ENCODE measurements at regions not wholly inside any gene's neighbourhood (a gene's known extent, or its start where the extent isn't known, plus 50 kb on each side); places are given as distances from the start of the nearest gene placed in this dataset.
"Not testable (repeated sequence)": the region's sequence is repeated elsewhere in the genome, so short reads cannot be mapped to it uniquely, and the experiment has no call there.

DNA sequence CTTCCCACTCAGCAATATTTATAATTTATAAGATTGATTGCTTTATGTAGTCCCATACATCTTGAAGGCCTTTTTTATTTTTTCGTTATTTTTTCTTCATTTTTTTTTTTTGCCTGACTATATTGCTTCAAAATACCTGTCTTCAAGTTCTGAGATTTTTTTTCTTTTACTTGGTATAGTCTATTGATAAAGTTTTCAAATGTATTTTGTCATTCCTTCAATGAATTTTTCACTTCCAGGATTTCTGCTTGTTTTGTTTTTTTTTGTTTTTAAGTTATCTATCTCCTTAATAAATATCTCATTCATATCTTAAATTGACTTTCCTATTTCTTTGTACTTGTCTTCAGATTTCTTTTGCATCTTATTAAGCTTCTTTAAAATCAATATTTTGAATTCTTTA lies 905.6 kb upstream of the CDH6 start:
- DNase-seq (ENCODE audit: extremely low read depth, low read depth, low spot score): no peak

DNA sequence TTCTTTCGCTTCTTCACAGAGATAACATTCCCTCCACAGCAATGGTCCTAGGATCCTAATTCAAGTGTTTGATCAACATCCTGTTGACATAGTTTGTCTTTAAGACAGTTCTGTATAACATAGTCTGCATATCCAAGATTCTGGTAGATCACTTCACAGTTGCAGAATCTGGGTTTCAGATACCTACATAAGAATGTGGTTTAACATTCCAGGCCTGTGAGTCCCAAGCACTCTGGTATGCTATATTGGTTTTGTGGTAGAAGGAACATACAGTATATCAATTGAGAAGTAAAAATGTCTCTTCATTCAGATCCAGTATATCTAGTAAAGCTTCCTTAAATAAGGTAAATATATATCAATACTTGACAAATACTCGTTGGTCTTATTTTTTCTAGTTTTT lies 914.2 kb upstream of the CDH6 start:
- DNase-seq (ENCODE audit: extremely low read depth, low read depth, low spot score): no peak

DNA sequence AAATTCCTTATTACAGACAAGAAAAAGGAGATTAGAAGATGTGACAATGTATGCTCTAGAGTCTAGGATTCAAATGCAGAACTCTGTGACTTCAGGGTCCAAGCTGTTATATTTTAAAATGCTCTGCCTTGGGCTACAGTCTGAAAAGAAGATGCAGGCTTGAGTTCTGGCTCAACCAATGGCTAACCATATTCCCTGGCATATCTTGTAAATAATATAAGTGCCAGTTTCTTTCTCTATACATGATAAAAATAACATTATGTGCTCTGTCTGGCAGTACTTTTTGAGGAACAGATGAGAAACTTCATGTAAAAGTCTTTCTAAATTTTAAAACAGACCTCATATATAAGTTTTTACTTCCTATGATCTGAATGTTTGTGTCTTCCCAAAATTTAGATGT lies 926.5 kb upstream of the CDH6 start:
- DNase-seq (ENCODE audit: extremely low read depth, low read depth, low spot score): no peak

DNA sequence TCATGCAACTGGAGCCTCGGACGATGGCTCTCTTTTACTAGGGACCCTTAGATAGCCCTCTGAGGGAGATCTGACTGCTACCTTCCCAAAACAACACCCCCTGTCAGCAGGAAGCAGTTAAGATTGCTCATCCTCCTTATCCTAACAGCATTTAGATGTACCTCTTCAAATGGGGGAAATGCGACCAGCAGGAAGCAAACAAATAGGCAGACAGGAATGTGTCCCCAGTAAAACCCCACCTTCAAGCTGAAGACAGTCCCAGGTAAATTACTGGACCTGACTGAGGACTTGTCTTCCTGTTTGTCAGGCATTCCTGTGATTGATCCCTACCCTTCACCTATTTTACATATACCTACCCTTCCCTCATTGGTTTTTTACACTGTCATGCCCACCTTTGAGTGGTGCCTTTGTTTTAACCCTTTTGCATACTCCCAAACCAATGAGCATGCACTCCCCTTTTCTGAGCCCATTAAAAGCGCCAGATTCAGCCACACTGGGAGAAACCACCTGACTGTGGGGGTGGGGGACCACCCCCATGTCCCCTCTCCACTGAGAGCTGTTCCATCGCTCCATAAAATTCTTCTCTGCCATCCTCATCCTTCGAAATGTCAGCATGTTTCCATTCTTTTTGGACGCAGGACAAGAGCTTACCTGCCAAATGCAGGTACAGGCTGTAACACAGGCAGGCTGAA lies 954.0 kb upstream of the CDH6 start:
- no peak for DNase-seq (ENCODE audit: extremely low read depth, low read depth, low spot score)

DNA sequence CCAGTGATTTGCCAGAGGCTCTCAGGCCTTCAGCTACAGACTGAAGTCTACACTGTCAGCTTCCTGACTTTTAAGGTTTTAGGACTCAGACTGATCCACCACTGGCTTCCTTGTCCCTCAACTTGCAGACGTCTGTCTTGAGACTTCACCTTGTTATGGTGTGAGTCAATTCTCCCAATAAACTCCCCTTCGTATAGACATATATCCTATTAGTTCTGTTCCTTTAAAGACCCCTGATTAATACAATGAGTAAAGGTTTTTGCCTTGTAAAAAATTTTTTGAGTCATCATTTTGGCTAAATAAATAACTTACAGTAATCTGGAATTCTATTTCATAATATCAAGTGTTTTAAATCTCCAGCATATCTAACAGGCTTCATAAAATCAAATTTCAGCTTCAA lies 956.3 kb upstream of the CDH6 start:
- DNase-seq (ENCODE audit: extremely low read depth, low read depth, low spot score): no peak

DNA sequence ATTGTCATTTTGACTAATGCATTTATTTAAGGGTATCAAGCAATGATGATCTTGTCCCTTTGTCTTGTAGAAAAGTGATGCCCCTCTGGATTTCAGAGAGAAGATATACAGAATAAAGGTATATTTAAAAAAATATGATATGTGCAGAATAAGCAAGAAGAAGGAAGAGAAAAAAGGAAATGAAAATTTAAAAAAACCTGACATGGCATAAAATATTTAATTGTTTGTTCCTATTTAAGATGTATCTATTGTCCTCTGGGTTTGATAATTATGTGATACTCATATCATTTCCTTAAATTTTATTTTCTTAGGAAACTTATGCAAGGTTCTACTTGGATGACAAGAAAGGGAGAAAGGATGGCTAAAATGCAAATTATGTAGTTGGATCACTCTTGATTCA lies 983.7 kb upstream of the CDH6 start:
- no peak for DNase-seq (ENCODE audit: extremely low read depth, low read depth, low spot score)

DNA sequence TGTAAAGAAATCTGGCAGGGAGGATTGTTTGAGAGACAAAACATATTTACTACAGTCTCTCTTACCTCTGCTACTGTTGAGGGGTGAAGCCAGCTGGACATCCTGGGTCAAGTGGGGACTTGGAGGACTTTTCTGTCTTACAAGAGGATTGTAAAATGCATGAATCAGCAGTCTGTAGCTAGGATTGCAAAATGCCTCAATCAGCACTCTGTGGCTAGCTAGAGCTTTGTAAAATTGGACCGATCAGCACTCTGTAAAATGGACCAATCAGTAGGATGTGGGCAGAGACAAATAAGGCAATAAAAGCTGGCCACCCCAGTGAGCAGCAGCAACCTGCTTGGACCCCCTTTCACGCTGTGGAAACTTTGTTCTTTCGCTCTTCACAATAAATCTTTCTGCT lies 995.8 kb upstream of the CDH6 start:
- no peak for DNase-seq (ENCODE audit: extremely low read depth, low read depth, low spot score)

DNA sequence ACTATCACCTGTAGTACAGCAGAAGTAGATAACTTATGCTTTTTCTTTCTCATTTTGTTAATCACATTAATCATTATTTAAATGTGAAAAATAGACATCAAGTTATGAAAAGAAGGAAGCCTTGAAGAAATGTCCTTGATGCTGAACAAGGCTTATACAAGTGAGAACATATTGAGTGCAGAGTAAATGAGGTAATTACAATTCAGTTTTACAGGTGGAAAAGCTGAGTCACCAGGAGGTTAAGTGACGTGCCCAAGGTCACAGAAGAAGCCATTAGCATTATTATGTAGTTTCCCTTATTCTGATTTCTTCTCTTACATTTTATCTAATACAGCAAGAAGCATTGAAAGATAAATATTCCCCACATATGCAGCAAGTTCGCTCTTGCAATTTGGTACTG lies 998.5 kb upstream of the CDH6 start:
- no peak for DNase-seq (ENCODE audit: extremely low read depth, low read depth, low spot score)

DNA sequence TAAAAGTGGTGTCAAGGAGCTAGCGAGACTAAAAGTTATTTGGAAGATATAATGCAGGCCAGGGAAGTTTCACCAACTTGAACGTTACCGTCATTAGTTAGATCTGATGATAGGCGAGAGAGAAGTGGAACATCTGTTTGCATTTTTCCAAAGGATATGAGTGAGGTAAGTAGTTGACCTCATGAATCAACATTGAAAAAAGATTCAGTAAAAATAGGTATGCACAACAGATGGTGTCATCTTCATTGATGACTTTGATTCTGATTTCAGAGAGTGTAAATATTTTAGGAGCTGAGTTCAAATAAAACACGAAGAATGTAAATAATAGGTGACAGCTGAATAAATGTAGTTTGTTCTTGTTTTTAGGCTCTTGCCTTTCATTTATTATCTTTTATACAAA lies 998.9 kb upstream of the CDH6 start:
- no peak for DNase-seq (ENCODE audit: extremely low read depth, low read depth, low spot score)

DNA sequence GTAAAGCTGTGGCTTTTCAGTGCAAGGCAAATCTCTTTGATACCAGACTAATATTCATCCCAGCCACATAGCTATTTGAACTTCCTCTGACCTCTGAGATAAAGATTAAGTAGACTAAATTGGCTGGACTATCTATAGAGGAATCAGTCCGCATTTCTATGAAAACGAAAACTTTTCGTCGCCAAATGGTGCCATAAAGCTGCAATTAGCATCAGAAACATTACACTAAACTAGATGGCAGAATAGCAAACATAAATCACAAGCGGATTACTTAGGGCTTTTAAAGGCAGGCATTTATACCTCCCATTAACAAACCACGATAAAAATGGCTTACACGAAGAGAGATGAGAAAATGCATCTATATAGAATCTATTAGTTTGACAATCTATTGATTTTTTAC lies 1009.7 kb upstream of the CDH6 start:
- DNase-seq (ENCODE audit: extremely low read depth, low read depth, low spot score): no peak

DNA sequence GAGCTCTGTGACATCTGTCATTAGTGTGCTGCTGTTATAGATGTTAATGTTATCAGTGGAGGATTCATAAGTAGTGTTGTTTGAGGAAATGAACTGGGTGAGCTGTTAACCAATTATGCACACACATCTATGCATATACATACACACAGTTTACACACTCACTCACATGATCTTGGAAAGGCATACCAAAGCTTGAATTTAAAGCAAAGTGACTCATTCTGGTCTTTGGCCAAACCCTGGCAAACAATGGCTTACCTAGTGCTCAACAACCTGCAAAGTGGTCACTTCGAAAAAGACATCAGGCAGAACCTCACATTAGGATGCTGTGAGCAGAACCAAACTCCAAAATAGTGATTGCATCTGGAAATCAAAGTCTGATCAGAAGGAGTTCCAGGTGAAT lies 1037.3 kb upstream of the CDH6 start:
- DNase-seq (ENCODE audit: extremely low read depth, low read depth, low spot score): no peak

DNA sequence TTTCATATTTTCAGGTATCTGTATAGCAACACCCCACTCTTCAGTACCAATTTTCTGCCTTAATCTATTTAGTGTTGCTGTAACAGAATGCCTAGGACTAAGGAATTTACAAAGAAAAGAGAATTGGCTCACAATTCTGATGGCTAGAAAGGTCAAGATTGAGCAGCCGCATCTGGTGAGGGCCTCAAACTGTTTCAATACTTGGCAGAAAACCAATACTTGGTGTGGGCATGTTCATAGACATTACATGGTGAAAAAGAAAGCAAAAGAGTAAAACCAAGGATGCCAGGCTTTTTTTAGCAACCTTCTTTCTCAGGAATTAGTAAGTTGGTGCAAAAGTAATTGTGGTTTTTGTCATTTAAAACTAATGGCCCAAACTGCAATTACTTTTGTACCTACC lies 1041.1 kb upstream of the CDH6 start:
- DNase-seq (ENCODE audit: extremely low read depth, low read depth, low spot score): no peak

DNA sequence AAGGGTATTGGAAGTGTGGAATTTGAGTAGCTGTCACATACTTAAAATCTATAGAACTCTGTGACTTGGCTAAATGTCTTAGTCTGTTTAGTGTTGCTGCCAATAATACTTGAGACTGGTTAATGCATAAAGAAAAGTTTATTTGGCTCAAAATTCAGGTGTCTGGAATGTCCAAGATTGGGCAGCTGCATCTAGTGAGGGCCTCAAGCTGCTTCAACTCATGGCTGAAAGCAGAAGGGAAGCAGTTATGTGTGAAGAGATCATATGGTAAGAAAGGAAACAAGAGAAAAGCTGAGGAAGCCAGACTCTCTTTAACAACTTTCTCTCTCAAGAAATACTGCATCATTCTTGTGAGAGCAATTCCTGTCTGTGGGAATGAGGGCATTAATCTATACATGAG lies 1043.3 kb upstream of the CDH6 start:
- DNase-seq (ENCODE audit: extremely low read depth, low read depth, low spot score): no peak

DNA sequence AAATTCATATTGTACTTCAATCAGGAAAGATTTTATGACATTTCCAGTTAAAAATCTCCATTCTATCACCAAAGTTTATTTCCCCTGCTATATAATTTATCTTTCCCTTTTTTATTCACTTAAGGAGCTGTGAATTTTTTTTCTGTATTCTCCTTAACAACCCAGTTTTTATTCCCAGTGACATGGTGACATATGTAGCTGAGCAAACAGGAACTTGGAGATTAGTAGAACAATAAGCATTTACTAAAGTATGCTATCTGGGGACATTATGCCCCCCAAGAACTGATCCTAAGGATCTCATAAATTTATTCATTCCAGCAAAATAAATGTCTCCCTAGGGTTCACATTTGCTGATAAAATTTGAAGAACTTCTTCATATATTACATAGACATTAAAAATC lies 1044.0 kb upstream of the CDH6 start:
- no peak for DNase-seq (ENCODE audit: extremely low read depth, low read depth, low spot score)

DNA sequence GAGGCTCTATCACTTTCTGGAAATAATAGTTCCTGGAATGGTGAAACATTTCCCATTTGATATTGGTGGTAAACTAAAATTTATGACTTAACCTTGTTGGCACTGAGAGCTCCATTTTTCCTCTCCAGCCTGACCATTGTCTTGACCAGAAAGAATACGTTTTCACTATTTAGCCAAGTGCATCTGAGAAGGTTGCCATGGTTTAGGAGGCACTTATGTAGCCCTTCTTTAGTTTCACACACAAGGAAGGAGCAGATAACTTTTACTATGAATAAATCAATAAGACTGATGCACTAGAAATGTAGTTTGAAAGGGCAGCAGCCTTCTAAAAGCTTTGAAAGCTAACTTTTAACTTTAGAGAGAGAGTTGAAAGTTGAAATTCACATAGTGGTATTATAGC lies 1045.5 kb upstream of the CDH6 start:
- DNase-seq (ENCODE audit: extremely low read depth, low read depth, low spot score): no peak

DNA sequence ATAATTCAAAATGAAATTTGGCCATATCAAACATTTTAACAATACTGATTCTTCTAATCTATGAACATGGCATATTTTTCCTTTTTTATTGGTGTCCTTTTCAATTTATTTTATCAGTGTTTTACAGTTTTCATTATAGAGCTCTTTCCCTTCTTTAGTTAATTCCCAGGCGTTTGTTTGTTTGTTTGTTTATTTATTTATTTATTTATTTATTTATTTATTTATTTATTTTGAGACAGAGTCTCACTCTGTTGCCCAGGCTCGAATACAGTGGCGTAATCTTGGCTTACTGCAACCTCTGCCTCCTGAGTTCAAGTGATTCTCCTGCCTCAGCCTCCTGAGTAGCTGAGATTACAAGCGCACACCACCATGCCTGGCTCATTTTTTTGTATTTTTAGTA lies 1049.4 kb upstream of the CDH6 start:
- not testable (repeated sequence) for DNase-seq (ENCODE audit: extremely low read depth, low read depth, low spot score)

DNA sequence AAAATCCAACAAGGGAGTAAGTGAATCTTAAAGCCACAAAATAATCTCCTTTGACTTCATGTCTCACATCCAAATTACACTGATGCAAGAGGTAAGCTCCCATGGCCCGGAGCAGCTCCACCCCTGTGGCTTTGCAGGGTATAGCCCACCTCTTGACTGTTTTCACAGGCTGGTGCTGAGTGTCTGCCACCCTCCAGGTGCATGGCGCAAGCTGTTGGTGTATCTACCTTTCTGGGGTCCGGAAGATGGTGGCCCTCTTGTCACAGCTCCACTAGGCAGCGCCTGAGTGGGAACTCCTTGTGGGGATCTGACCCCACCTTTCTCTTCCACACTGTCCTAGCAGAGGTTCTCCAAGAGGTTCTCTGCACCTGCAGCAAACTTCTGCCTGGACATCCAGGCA lies 1051.1 kb upstream of the CDH6 start:
- DNase-seq (ENCODE audit: extremely low read depth, low read depth, low spot score): no peak

DNA sequence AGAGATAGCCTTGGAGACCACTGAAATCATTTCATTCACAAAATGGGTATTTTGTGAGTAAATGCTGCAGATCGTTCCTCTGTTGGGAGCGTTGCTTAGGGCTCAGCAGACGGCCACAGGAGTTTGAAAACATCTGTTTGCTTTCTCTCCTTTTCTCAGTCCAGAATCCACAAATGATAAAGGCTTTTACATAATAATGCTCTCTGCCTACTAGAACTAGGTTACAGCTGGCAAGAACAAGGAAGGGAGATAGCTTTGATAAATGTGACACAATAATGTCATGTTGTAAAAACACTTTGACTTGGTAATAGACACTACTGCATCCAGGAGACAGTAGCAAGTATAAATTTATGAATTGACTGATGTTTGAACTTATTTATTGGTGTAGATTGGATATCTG lies 1072.4 kb upstream of the CDH6 start:
- DNase-seq (ENCODE audit: extremely low read depth, low read depth, low spot score): no peak

DNA sequence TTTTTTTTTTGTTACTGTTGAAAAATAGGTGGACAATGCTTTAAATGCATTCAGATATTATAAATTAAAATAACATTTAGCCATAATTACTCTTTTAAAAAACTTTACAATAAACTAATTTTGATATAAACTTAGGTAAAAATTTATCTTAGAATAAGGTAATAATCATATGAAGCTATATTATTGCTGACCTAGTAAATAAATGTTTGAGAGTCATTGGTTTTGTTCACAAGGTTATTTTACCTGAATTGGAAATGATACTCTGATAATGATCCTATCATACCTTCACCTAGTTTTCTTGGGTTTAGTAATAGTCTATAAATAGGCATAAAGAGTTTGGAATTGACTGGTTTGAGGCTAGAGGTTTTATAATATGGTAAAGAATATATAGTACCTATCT lies 1076.4 kb upstream of the CDH6 start:
- DNase-seq (ENCODE audit: extremely low read depth, low read depth, low spot score): no peak

DNA sequence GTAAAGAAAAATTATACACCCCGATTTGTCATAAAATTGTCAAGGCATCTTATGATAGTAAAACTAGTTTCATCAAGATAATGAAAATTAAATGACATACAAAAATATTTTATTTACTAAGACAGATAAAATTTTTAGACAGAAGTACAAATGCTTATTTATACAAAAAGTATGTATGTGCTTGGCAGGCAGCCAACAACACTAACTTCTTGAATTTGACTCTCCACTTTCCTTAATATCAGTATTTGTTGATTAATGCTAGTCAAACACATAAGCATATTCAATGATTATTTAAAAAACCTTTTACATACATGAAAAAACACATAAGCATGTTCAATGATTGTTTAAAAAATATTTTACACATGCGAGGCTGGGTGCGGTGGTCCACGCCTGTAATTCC lies 1079.9 kb upstream of the CDH6 start:
- no peak for DNase-seq (ENCODE audit: extremely low read depth, low read depth, low spot score)

DNA sequence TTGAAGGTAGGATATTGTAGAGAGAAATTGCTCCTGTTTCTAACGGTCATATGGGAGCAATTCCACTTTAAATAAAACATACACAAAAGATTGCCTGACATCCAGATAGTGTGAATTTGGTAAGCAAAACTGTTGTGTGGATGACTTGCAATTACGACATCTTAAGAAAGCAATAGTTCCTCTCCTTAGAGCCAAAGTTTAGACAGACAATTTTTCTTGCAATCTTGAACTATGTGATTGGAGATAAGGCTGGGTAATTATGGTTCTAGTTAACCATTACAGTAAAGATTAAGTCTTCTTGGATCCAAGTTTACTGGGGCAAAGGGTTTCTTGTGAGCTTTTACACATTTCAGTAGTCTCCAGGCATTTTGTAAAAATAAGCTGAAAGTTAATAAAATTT lies 1080.6 kb upstream of the CDH6 start:
- no peak for DNase-seq (ENCODE audit: extremely low read depth, low read depth, low spot score)

DNA sequence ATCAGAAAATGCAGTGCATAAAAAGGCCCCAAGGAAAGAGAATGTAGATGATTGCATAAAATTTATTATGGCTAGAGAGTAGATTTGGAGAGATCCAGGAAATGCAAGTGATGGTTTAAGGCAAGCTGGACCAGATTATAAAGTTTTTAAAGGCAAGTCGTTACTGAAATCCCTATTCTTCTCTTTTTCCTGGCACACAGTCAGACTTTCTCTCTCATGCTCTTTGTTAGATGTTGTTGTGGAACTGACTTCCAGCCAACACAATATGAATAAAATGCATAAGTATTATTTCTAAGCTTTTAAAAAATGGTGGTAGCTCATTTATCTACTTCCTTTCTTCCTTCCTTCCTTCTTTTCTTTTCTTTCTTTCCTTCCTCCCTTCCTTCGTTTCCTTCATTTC lies 1085.4 kb upstream of the CDH6 start:
- DNase-seq (ENCODE audit: extremely low read depth, low read depth, low spot score): no peak

DNA sequence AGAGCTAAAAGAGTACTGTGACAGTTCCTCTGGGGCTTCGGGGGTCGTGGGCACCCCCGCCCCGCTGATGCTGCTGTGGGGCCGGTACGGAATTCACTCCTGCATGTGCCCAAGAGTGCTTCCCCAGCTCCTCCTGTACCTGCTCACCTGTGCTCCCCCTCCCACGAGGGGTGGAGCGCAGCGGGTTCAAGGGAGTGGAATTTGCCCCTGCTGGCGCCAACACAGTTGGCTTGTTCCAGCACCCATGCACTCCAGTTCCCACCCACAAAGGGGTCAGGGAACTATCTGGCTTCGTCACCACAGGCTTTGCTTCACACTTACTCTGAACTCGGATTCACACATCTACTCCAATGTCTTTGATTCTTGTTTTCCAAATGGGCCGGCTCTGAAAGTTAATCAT lies 1086.9 kb upstream of the CDH6 start:
- no peak for DNase-seq (ENCODE audit: extremely low read depth, low read depth, low spot score)

Data from glomerular endothelial cell (primary cell).